Adrenal gland (tissue), 5 donors: ENCODE measurements at regions not wholly inside any gene's neighbourhood (a gene's known extent, or its start where the extent isn't known, plus 50 kb on each side); places are given as distances from the start of the nearest gene placed in this dataset.
"Not testable (repeated sequence)": the region's sequence is repeated elsewhere in the genome, so short reads cannot be mapped to it uniquely, and the experiment has no call there.

Source experiments
- CTCF ChIP-seq, 6 experiments: fragments of 450-650 bp in 4 of 6; fragments of 200-600 bp in 2 of 6; sonication (generic) in 1 of 6; IDR thresholded peaks; 1 replicate in 5 of 6; 2 replicates in 1 of 6; pipeline versions ENCODE4 v1.5.1 to v1.8.0; 2016 to 2021; ENCODE audit warnings: antibody characterized with exemption in 6 of 6, mild to moderate bottlenecking in 2 of 6, moderate library complexity in 1 of 6
- POLR2A ChIP-seq, 2 donors: fragments of 450-650 bp; IDR thresholded peaks; one replicate each; pipeline ENCODE4 v1.6.1; 2017; ENCODE audit warnings: antibody characterized with exemption in 2 of 2, mild to moderate bottlenecking in 2 of 2, moderate library complexity in 1 of 2
- donor health status: DM: no; HTN: no; CAD: no.

GRCh38 chr16:18148132-18148531 lies 188.4 kb downstream of the NPIPA8 start:
- TF ChIP-seq CTCF, POLR2A (IDR thresholded peaks at IDR 0.05): not testable (repeated sequence)
